Inferior parietal cortex (tissue), 1 donor: ENCODE measurements at regions not wholly inside any gene's neighbourhood (a gene's known extent, or its start where the extent isn't known, plus 50 kb on each side); places are given as distances from the start of the nearest gene placed in this dataset.
"Not testable (repeated sequence)": the region's sequence is repeated elsewhere in the genome, so short reads cannot be mapped to it uniquely, and the experiment has no call there.

Source experiments
- DNase-seq: peaks from one replicate; pipeline ENCODE4 v3.0.0-alpha.2; 2016; ENCODE audit errors: extremely low spot score

- no peak for DNase-seq
Observed at GRCh38 chr4:176571206-176571605, 221.5 kb downstream of the VEGFC start.

GRCh38 chr4:176575141-176575730 lies 217.5 kb downstream of the VEGFC start:
- no peak for DNase-seq

GRCh38 chr4:176579226-176579625 lies 213.5 kb downstream of the VEGFC start:
- DNase-seq = no peak

GRCh38 chr4:176583278-176583677 lies 209.4 kb downstream of the VEGFC start:
- DNase-seq = no peak

GRCh38 chr4:176584031-176584606 lies 208.6 kb downstream of the VEGFC start:
- DNase-seq = no peak

GRCh38 chr4:176587920-176588319 lies 204.8 kb downstream of the VEGFC start:
- no peak for DNase-seq

- DNase-seq = no peak
Observed at GRCh38 chr4:176588436-176588835, 204.3 kb downstream of the VEGFC start.

GRCh38 chr4:176592976-176593670 lies 199.6 kb downstream of the VEGFC start:
- DNase-seq = no peak

- no peak for DNase-seq
Observed at GRCh38 chr4:176593943-176594342, 198.8 kb downstream of the VEGFC start.

GRCh38 chr4:176595257-176595656 lies 197.5 kb downstream of the VEGFC start:
- DNase-seq = no peak

GRCh38 chr4:176601124-176601523 lies 191.6 kb downstream of the VEGFC start:
- DNase-seq = no peak

GRCh38 chr4:176607807-176608206 lies 184.9 kb downstream of the VEGFC start:
- no peak for DNase-seq

- DNase-seq = no peak
Observed at GRCh38 chr4:176608346-176608745, 184.4 kb downstream of the VEGFC start.

GRCh38 chr4:176610594-176610993 lies 182.1 kb downstream of the VEGFC start:
- DNase-seq = no peak

GRCh38 chr4:176611381-176611780 lies 181.3 kb downstream of the VEGFC start:
- no peak for DNase-seq

- no peak for DNase-seq
Observed at GRCh38 chr4:176611951-176612350, 180.8 kb downstream of the VEGFC start.

GRCh38 chr4:176614793-176615192 lies 177.9 kb downstream of the VEGFC start:
- DNase-seq = no peak

- no peak for DNase-seq
Observed at GRCh38 chr4:176616151-176616550, 176.6 kb downstream of the VEGFC start.

- no peak for DNase-seq
Observed at GRCh38 chr4:176618138-176618537, 174.6 kb downstream of the VEGFC start.

- no peak for DNase-seq
Observed at GRCh38 chr4:176619430-176619829, 173.3 kb downstream of the VEGFC start.

GRCh38 chr4:176622251-176622948 lies 170.3 kb downstream of the VEGFC start:
- no peak for DNase-seq

GRCh38 chr4:176624983-176625610 lies 167.6 kb downstream of the VEGFC start:
- DNase-seq = not testable (repeated sequence)
